Keratinocyte (primary cell): ENCODE measurements at regions not wholly inside any gene's neighbourhood (a gene's known extent, or its start where the extent isn't known, plus 50 kb on each side); places are given as distances from the start of the nearest gene placed in this dataset.
A peak's percentile ranks its signal among the peaks of the same experiment; 100 is the strongest.

Source experiments
- DNase-seq: peaks from one replicate; pipeline ENCODE4 v3.0.0-alpha.2; 2011; ENCODE audit warnings: low read depth, missing footprints, low spot score
- FAIRE-seq: peaks from 2 replicates; lab custom pipeline; 2011; peaks lifted over from hg19 to GRCh38; lab: Jason Lieb, UNC
- H2AFZ ChIP-seq: 2 replicates; pipeline ENCODE4 v1.6.0; 2012; ENCODE audit warnings: low read length, control low read depth, inconsistent platforms; ENCODE audit not compliant: control insufficient read depth
- H3K27ac ChIP-seq: 2 replicates; pipeline ENCODE4 v1.5.1; 2011; ENCODE audit warnings: low read length; ENCODE audit not compliant: control insufficient read depth, insufficient read depth
- H3K27me3 ChIP-seq: 3 replicates; pipeline ENCODE4 v1.6.0; 2011; ENCODE audit warnings: low read length; ENCODE audit not compliant: control insufficient read depth, insufficient read depth; ENCODE audit errors: extremely low read depth
- H3K36me3 ChIP-seq, 2 experiments: 2 replicates in 1 of 2; 3 replicates in 1 of 2; pipeline ENCODE4 v1.5.1; 2011; ENCODE audit warnings: low read length in 2 of 2, mild to moderate bottlenecking in 1 of 2; ENCODE audit not compliant: control insufficient read depth in 2 of 2, insufficient read depth in 2 of 2; ENCODE audit errors: extremely low read depth in 1 of 2
- H3K4me1 ChIP-seq: 3 replicates; pipeline ENCODE4 v1.5.1; 2011; ENCODE audit warnings: low read length; ENCODE audit not compliant: control insufficient read depth, insufficient read depth; ENCODE audit errors: extremely low read depth
- H3K4me2 ChIP-seq: 3 replicates; pipeline ENCODE4 v1.6.0; 2011; ENCODE audit warnings: low read depth, low read length; ENCODE audit not compliant: control insufficient read depth, insufficient read depth; ENCODE audit errors: extremely low read depth
- H3K4me3 ChIP-seq, 3 experiments: fragments of 200-600 bp in 1 of 3; sonication (generic) in 1 of 3; 2 replicates in 2 of 3; 3 replicates in 1 of 3; pipeline ENCODE4 v1.5.1; 2011 to 2016; ENCODE audit warnings: low read length in 3 of 3, mild to moderate bottlenecking in 3 of 3, control low read depth in 2 of 3, inconsistent platforms in 1 of 3, low read depth in 1 of 3, mixed read lengths in 1 of 3, mixed run types in 1 of 3, moderate library complexity in 1 of 3; ENCODE audit not compliant: control insufficient read depth in 2 of 3, insufficient read depth in 2 of 3; ENCODE audit errors: extremely low read depth in 1 of 3
- H3K79me2 ChIP-seq: 2 replicates; pipeline ENCODE4 v1.6.0; 2012; ENCODE audit warnings: low read length; ENCODE audit not compliant: control insufficient read depth, insufficient read depth
- H3K9ac ChIP-seq: 3 replicates; pipeline ENCODE4 v1.6.0; 2011; ENCODE audit warnings: low read length; ENCODE audit not compliant: control insufficient read depth, insufficient read depth; ENCODE audit errors: extremely low read depth
- H3K9me1 ChIP-seq: 3 replicates; pipeline ENCODE4 v1.6.0; 2011; ENCODE audit warnings: low read length; ENCODE audit not compliant: control insufficient read depth, insufficient read depth; ENCODE audit errors: extremely low read depth
- H3K9me3 ChIP-seq: 2 replicates; pipeline ENCODE4 v1.5.1; 2012; ENCODE audit warnings: low read depth, low read length; ENCODE audit not compliant: control insufficient read depth
- H4K20me1 ChIP-seq: 3 replicates; pipeline ENCODE4 v1.6.0; 2011; ENCODE audit warnings: low read length; ENCODE audit not compliant: control insufficient read depth, insufficient read depth; ENCODE audit errors: extremely low read depth
- EZH2 ChIP-seq: IDR thresholded peaks from one replicate; pipeline ENCODE4 v1.6.1; 2012; ENCODE audit warnings: inconsistent platforms, mild to moderate bottlenecking, low read length, moderate library complexity
- dilution Hi-C: fragments of 300-500 bp; cut with MboI; formaldehyde crosslinking; loops from one replicate; pipeline ENCODE4 v1.7.0; 2020; ENCODE audit warnings: low sequenced_read_pairs; ENCODE audit not compliant: extremely low pct_ligation_motif_present
- TF ChIP-seq, protein P1 (sequence below), 3 experiments: IDR thresholded peaks in 1 of 3; conservative IDR thresholded peaks in 1 of 3; optimal IDR thresholded peaks in 1 of 3; 2 replicates in 2 of 3; 3 replicates in 1 of 3; pipeline versions ENCODE3 to v1.5.1; 2011; ENCODE audit warnings: low read length in 3 of 3, mild to moderate bottlenecking in 3 of 3, moderate library complexity in 2 of 3, control low read depth in 1 of 3, inconsistent platforms in 1 of 3; ENCODE audit not compliant: insufficient read depth in 2 of 3; ENCODE audit errors: extremely low read depth in 1 of 3

DNA sequence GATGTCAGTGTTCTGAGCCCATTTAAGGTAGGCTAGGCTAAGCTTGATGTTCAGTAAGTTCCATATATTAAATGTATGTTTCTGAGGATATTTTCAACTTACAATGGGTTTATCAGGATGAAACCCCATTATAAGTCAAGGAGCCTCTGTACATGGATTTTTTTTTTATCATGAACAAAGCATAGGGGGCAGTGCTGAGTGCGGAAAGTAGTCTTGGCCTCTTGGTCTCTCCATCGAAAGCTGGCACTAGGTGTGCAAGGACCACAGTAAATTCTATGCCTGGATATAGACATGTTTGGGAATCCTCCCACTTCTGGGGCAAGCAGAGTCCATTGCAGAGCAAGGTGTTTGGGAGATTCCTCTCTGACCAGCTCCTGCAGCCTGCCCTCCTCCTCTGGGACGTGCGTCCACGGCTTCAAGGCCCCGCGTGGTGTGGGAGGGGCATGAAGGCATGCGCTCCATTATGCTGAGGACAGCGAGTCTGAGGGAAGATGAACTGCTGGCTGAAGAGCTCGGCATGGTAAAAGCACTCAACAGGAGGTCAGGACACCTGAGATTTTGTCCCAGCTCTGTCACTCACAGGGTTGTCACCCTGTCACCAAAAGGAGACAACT lies 122.9 kb upstream of the LIPC start:
- Histone ChIP-seq H3K36me3 (no peaks in the 10 kb centered on the region), H3K27ac (no peak overlapping the region), H3K27me3 (no peaks in the 10 kb centered on the region), H4K20me1 (no peaks in the 10 kb centered on the region), H3K4me1 (peaks cover 15% of the 10 kb centered on the region), H3K9me3 (no peaks in the 10 kb centered on the region), H3K79me2 (no peaks in the 10 kb centered on the region), H2AFZ (no peak overlapping the region), H3K4me3 (no peak overlapping the region), H3K9ac (no peak overlapping the region), H3K9me1 (no peaks in the 10 kb centered on the region), H3K4me2 (no peak overlapping the region)
- FAIRE-seq (no peak), DNase-seq (no peak)
- no peak for TF ChIP-seq EZH2
- TF ChIP-seq, protein P1, sequence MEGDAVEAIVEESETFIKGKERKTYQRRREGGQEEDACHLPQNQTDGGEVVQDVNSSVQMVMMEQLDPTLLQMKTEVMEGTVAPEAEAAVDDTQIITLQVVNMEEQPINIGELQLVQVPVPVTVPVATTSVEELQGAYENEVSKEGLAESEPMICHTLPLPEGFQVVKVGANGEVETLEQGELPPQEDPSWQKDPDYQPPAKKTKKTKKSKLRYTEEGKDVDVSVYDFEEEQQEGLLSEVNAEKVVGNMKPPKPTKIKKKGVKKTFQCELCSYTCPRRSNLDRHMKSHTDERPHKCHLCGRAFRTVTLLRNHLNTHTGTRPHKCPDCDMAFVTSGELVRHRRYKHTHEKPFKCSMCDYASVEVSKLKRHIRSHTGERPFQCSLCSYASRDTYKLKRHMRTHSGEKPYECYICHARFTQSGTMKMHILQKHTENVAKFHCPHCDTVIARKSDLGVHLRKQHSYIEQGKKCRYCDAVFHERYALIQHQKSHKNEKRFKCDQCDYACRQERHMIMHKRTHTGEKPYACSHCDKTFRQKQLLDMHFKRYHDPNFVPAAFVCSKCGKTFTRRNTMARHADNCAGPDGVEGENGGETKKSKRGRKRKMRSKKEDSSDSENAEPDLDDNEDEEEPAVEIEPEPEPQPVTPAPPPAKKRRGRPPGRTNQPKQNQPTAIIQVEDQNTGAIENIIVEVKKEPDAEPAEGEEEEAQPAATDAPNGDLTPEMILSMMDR (optimal IDR thresholded peaks at IDR 0.05 in 1 of 3, IDR thresholded peaks at IDR 0.05 in 1 of 3, conservative IDR thresholded peaks at IDR 0.05 in 1 of 3; ENCODE audit: extremely low read depth in 1 of 3, insufficient read depth in 2 of 3, low read length in 3 of 3): no peak
- dilution Hi-C loops: no loop called here

DNA sequence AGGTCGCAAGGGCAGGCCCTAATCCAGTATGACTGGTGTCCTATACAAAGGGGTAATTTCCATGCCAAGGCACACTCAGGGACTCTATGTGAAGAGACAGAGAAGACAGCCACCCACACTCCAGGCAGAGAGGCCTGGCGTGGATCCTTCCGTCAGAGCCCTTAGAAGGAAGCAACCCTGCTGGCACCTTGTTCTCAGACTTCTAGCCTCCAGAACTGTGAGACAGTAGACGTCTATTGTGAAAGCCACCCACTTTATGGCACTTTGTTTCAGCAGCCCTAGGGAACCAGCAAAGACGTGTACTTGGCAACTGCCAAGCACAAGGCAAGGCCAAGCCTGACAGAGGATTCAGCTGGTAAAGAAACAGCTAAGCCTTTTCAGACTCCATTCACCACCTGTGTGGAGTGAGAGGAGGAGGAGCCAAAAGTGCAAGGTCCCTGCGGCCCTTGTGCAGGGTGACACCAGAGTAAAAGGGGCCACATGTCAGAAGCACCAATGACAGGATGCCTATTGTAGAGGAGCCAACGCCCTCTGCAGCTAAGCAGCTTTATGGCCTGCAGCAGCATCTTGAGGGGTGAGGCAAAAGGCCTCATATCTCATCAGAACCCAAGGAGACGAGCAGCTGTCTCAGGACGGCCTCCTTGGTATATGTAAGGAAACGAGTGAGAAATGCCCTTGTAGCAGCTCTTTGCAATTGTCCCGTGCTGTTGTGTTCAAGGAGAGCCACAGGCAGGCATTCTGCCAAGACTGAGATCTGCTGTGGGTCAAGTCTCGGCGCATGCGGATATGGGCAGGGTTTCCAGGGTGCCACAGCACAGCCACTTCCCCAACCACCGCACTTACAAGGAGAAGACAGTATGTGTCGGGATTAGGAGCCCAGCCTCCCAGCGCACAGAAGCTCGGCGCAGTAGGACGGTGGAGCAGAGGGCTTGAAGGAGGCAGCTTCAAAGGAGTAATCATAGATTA lies 121.5 kb upstream of the LIPC start:
- Histone ChIP-seq H3K36me3 (no peaks in the 10 kb centered on the region), H2AFZ (peak overlapping the region; percentile 50), H3K9me3 (no peaks in the 10 kb centered on the region), H3K9me1 (no peaks in the 10 kb centered on the region), H3K27ac (no peak overlapping the region), H3K4me2 (no peak overlapping the region), H3K4me1 (peaks cover 15% of the 10 kb centered on the region), H3K79me2 (no peaks in the 10 kb centered on the region), H3K27me3 (no peaks in the 10 kb centered on the region), H3K4me3 (no peak overlapping the region), H4K20me1 (no peaks in the 10 kb centered on the region), H3K9ac (no peak overlapping the region)
- dilution Hi-C loops: no loop called here
- no peak for DNase-seq
- FAIRE-seq: peak; percentile 59
- TF ChIP-seq EZH2: no peak
- TF ChIP-seq, protein P1 (optimal IDR thresholded peaks at IDR 0.05 in 1 of 3, IDR thresholded peaks at IDR 0.05 in 1 of 3, conservative IDR thresholded peaks at IDR 0.05 in 1 of 3; ENCODE audit: extremely low read depth in 1 of 3, insufficient read depth in 2 of 3, low read length in 3 of 3): peak in 1 of 3 experiments; percentile 10
